ENCODE measurements at regions not wholly inside any gene's neighbourhood (a gene's known extent, or its start where the extent isn't known, plus 50 kb on each side); places are given as distances from the start of the nearest gene placed in this dataset.
A peak's percentile ranks its signal among the peaks of the same experiment; 100 is the strongest.

DNA sequence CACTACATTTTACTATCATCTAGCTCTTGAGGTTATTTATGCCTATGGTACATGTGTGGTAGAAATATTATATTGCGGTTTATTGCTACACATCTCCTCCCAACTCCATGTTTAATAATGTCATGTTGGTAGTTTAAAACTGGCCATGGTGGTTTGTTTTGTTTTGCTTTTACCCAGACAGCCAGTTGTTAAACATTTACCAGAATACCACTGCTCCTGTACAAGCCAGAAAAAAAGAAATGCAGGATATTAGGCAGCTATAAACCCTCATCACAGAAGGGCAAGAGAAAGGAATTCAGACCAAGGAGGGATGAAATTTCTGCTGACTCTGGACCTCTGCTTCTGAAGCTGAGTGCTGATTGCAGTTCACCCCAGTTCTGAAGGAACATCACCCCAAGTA is 451.8 kb upstream of the IL12A start:
- Histone ChIP-seq H3K27me3 (replicated peaks; ENCODE audit: control insufficient read depth, insufficient read depth, low read length) (no peaks in the 10 kb centered on the region), H3K4me1 (no peaks in the 10 kb centered on the region; the same call in 1 of the 2 replicates), H3K9me3 (no peaks in the 10 kb centered on the region), H3K4me3 (ENCODE audit: low read depth, low read length) (no peak overlapping the region), H3K36me3 (ENCODE audit: control insufficient read depth, insufficient read depth, low read length) (no peaks in the 10 kb centered on the region)
- ChIA-PET CTCF (no interaction called here), POLR2A (no interaction called here)
- Mint-ChIP-seq H3K27ac (ENCODE audit: unreplicated experiment) (no peak overlapping the region), H3K4me1 (ENCODE audit: low read depth, unreplicated experiment) (peaks cover 6% of the 10 kb centered on the region), H3K4me3 (ENCODE audit: unreplicated experiment) (no peak overlapping the region), H3K36me3 (ENCODE audit: insufficient read depth, unreplicated experiment) (no peaks in the 10 kb centered on the region), H3K27me3 (ENCODE audit: insufficient read depth, unreplicated experiment) (peaks cover 17% of the 10 kb centered on the region), H3K9me3 (ENCODE audit: unreplicated experiment) (no peaks in the 10 kb centered on the region)
- no peak for DNase-seq
- TF ChIP-seq, protein P1, sequence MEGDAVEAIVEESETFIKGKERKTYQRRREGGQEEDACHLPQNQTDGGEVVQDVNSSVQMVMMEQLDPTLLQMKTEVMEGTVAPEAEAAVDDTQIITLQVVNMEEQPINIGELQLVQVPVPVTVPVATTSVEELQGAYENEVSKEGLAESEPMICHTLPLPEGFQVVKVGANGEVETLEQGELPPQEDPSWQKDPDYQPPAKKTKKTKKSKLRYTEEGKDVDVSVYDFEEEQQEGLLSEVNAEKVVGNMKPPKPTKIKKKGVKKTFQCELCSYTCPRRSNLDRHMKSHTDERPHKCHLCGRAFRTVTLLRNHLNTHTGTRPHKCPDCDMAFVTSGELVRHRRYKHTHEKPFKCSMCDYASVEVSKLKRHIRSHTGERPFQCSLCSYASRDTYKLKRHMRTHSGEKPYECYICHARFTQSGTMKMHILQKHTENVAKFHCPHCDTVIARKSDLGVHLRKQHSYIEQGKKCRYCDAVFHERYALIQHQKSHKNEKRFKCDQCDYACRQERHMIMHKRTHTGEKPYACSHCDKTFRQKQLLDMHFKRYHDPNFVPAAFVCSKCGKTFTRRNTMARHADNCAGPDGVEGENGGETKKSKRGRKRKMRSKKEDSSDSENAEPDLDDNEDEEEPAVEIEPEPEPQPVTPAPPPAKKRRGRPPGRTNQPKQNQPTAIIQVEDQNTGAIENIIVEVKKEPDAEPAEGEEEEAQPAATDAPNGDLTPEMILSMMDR (IDR thresholded peaks at IDR 0.05; ENCODE audit: insufficient read depth in 1 of 2, low read depth in 1 of 2, low read length in 1 of 2, severe bottlenecking in 1 of 2, unreplicated experiment in 1 of 2): no peak
- intact Hi-C loops (cut with micrococcal nuclease; ENCODE audit: unreplicated experiment): no loop called here
- BruUV-seq (replicated peaks): no TSS peak

DNA sequence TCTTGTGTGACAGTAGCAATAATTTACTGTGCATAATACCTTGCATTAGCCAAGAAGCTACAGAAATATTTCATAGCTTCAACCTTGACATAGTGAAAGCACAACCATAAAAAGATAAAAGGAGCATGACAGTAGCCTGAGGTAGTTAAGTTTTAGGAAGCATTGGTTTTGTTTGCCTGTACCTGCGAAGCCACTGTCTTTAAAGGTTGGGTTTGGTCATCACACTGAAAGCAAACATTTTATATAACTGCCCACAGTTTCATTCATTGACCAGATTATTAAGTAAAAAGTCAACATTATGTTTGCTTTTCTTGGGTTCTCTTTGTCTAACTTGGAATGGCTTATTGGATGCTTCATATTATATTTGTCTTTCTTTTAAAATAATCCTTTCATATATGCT is 450.1 kb upstream of the IL12A start:
- H3K27me3 ChIP-seq (replicated peaks; ENCODE audit: control insufficient read depth, insufficient read depth, low read length): no peaks in the 10 kb centered on the region
- no peaks in the 10 kb centered on the region; the same call in 1 of the 2 replicates for H3K4me1 ChIP-seq
- BruUV-seq (replicated peaks): no TSS peak
- Mint-ChIP-seq H3K36me3 (ENCODE audit: insufficient read depth, unreplicated experiment) (no peaks in the 10 kb centered on the region), H3K4me1 (ENCODE audit: low read depth, unreplicated experiment) (peaks cover 6% of the 10 kb centered on the region), H3K27ac (ENCODE audit: unreplicated experiment) (no peak overlapping the region), H3K9me3 (ENCODE audit: unreplicated experiment) (no peaks in the 10 kb centered on the region), H3K27me3 (ENCODE audit: insufficient read depth, unreplicated experiment) (peaks cover 13% of the 10 kb centered on the region), H3K4me3 (ENCODE audit: unreplicated experiment) (no peak overlapping the region)
- H3K36me3 ChIP-seq (ENCODE audit: control insufficient read depth, insufficient read depth, low read length): no peaks in the 10 kb centered on the region
- DNase-seq: peak in 1 of 2 experiments; percentile 8
- intact Hi-C loops (cut with micrococcal nuclease; ENCODE audit: unreplicated experiment): no loop called here
- POLR2A ChIA-PET: no interaction called here
- TF ChIP-seq, protein P1 (IDR thresholded peaks at IDR 0.05; ENCODE audit: insufficient read depth in 1 of 2, low read depth in 1 of 2, low read length in 1 of 2, severe bottlenecking in 1 of 2, unreplicated experiment in 1 of 2): no peak
- no peak overlapping the region for H3K4me3 ChIP-seq (ENCODE audit: low read depth, low read length)
- no peaks in the 10 kb centered on the region for H3K9me3 ChIP-seq
- CTCF ChIA-PET: no interaction called here

DNA sequence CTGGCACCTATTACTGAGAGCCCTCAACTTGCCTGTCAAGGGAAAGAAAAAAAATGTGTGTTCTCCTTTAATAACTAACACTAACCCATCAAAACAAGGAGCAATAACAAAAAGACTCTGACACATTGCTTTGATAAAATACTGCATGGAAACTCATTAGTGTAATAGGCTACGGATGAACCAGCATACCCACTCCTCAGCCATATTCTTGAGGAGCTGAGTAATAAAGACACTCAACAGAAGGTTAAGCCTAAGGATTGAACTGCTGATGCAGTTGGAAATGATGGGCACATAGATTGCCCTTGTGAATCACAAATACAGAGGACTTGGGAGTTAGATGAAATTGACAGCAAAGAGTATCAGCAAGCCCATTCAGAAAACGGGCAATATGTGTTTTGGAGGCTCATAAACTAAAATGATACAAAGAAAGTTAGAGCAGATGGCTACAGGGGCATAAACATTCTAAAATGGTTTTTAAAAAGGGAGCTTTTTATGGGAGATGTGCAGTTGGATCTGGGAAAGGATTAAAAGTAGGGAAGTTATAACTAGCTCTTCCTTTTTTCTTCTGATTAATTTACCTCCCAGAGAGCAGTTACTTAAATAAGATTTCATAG is 447.6 kb upstream of the IL12A start:
- POLR2A ChIA-PET: no interaction called here

More for the DNA sequence above, 447.6 kb upstream of the IL12A start:
- BruUV-seq (replicated peaks): no TSS peak
- Mint-ChIP-seq H3K27me3 (ENCODE audit: insufficient read depth, unreplicated experiment) (peaks cover 12% of the 10 kb centered on the region), H3K4me3 (ENCODE audit: unreplicated experiment) (no peak overlapping the region), H3K27ac (ENCODE audit: unreplicated experiment) (no peak overlapping the region), H3K9me3 (ENCODE audit: unreplicated experiment) (no peaks in the 10 kb centered on the region), H3K36me3 (ENCODE audit: insufficient read depth, unreplicated experiment) (no peaks in the 10 kb centered on the region), H3K4me1 (ENCODE audit: low read depth, unreplicated experiment) (peaks cover 6% of the 10 kb centered on the region)
- H3K9me3 ChIP-seq: no peaks in the 10 kb centered on the region
- H3K4me3 ChIP-seq (ENCODE audit: low read depth, low read length): no peak overlapping the region
- intact Hi-C loops (cut with micrococcal nuclease; ENCODE audit: unreplicated experiment): no loop called here
- CTCF ChIA-PET: no interaction called here
- TF ChIP-seq, protein P1 (IDR thresholded peaks at IDR 0.05; ENCODE audit: insufficient read depth in 1 of 2, low read depth in 1 of 2, low read length in 1 of 2, severe bottlenecking in 1 of 2, unreplicated experiment in 1 of 2): no peak
- DNase-seq: no peak
- no peaks in the 10 kb centered on the region for H3K36me3 ChIP-seq (ENCODE audit: control insufficient read depth, insufficient read depth, low read length)
- no peaks in the 10 kb centered on the region for H3K27me3 ChIP-seq (replicated peaks; ENCODE audit: control insufficient read depth, insufficient read depth, low read length)
- no peaks in the 10 kb centered on the region; the same call in 1 of the 2 replicates for H3K4me1 ChIP-seq
